CD14-positive monocyte (primary cell): ENCODE measurements at regions not wholly inside any gene's neighbourhood (a gene's known extent, or its start where the extent isn't known, plus 50 kb on each side); places are given as distances from the start of the nearest gene placed in this dataset.

Experiments used
- DNase-seq, 3 donors: peaks; one replicate each; pipeline ENCODE4 v3.0.0-alpha.2; 2011 to 2022
- H2AFZ ChIP-seq: 2 replicates; pipeline ENCODE4 v1.6.0; 2012; ENCODE audit warnings: mild to moderate bottlenecking, low read depth, low read length, inconsistent platforms; ENCODE audit not compliant: insufficient read depth, poor library complexity, severe bottlenecking
- H3K27ac ChIP-seq, 2 donors: 1 replicate in 1 of 2; 2 replicates in 1 of 2; pipeline ENCODE4 v1.5.1; 2012 to 2013; ENCODE audit warnings: low read length in 2 of 2, control low read depth in 1 of 2, inconsistent platforms in 1 of 2, low read depth in 1 of 2, mild to moderate bottlenecking in 1 of 2
- H3K27me3 ChIP-seq, 2 donors: one replicate each; pipeline versions ENCODE4 v1.6.0 to v1.6.1; 2011 to 2013; ENCODE audit warnings: low read length in 2 of 2; ENCODE audit not compliant: control insufficient read depth in 2 of 2, insufficient read depth in 2 of 2
- H3K36me3 ChIP-seq, 2 donors: replicated peaks in 1 of 2; 1 replicate in 1 of 2; 2 replicates in 1 of 2; pipeline versions ENCODE4 v1.5.1 to v1.6.1; 2012 to 2013; ENCODE audit warnings: low read length in 2 of 2, control low read depth in 1 of 2, inconsistent platforms in 1 of 2, mild to moderate bottlenecking in 1 of 2; ENCODE audit not compliant: insufficient read depth in 2 of 2, control insufficient read depth in 1 of 2
- H3K4me1 ChIP-seq, 2 donors: 1 replicate in 1 of 2; 2 replicates in 1 of 2; pipeline versions ENCODE4 v1.5.1 to v1.6.1; 2012 to 2013; ENCODE audit warnings: low read length in 2 of 2, control low read depth in 1 of 2, inconsistent platforms in 1 of 2, mild to moderate bottlenecking in 1 of 2, moderate library complexity in 1 of 2; ENCODE audit not compliant: insufficient read depth in 2 of 2, control insufficient read depth in 1 of 2
- H3K4me2 ChIP-seq: replicated peaks from 2 replicates; pipeline ENCODE3; 2012; ENCODE audit warnings: low read length, moderate library complexity, mild to moderate bottlenecking; ENCODE audit not compliant: poor library complexity, severe bottlenecking; ENCODE audit errors: extremely low read depth
- H3K4me3 ChIP-seq, 3 experiments: fragments of 200-600 bp in 1 of 3; sonication (generic) in 1 of 3; replicated peaks in 1 of 3; 1 replicate in 2 of 3; 2 replicates in 1 of 3; pipeline ENCODE4 v1.5.1; 2011 to 2013; ENCODE audit warnings: low read length in 3 of 3, mild to moderate bottlenecking in 3 of 3, control low read depth in 2 of 3, low read depth in 2 of 3, inconsistent platforms in 1 of 3, moderate library complexity in 1 of 3
- H3K79me2 ChIP-seq: 2 replicates; pipeline ENCODE4 v1.6.0; 2012; ENCODE audit warnings: mild to moderate bottlenecking, control low read depth, inconsistent platforms, low read length, moderate library complexity; ENCODE audit not compliant: insufficient read depth
- H3K9ac ChIP-seq: 2 replicates; pipeline ENCODE4 v1.6.0; 2017; ENCODE audit warnings: low read length, mild to moderate bottlenecking; ENCODE audit not compliant: insufficient read depth, poor library complexity, severe bottlenecking
- H3K9me3 ChIP-seq, 2 donors: replicated peaks in 1 of 2; 1 replicate in 1 of 2; 2 replicates in 1 of 2; pipeline versions ENCODE4 v1.5.1 to v1.6.1; 2012 to 2013; ENCODE audit warnings: low read length in 2 of 2, control low read depth in 1 of 2; ENCODE audit not compliant: control insufficient read depth in 1 of 2, insufficient read depth in 1 of 2
- H4K20me1 ChIP-seq: 2 replicates; pipeline ENCODE4 v1.6.0; 2012; ENCODE audit warnings: mild to moderate bottlenecking, low read length, control low read depth, moderate library complexity; ENCODE audit not compliant: insufficient read depth
- H3K27ac Mint-ChIP-seq, 7 donors: one replicate each; pipeline ENCODE4 v1.8.0; 2020; ENCODE audit warnings: mild to moderate bottlenecking in 7 of 7, mixed read lengths in 7 of 7, moderate library complexity in 6 of 7, inconsistent platforms in 2 of 7
- H3K27me3 Mint-ChIP-seq, 3 donors: one replicate each; pipeline ENCODE4 v1.8.0; 2021 to 2022; ENCODE audit warnings: low read depth in 3 of 3, mild to moderate bottlenecking in 3 of 3, mixed read lengths in 3 of 3, moderate library complexity in 3 of 3, inconsistent platforms in 1 of 3
- H3K36me3 Mint-ChIP-seq, 2 donors: one replicate each; pipeline ENCODE4 v1.8.0; 2020; ENCODE audit warnings: mixed read lengths in 2 of 2, inconsistent platforms in 1 of 2, mild to moderate bottlenecking in 1 of 2
- H3K4me1 Mint-ChIP-seq: one replicate; pipeline ENCODE4 v1.8.0; 2020; ENCODE audit warnings: mild to moderate bottlenecking, mixed read lengths
- H3K4me3 Mint-ChIP-seq, 2 donors: one replicate each; pipeline ENCODE4 v1.8.0; 2020; ENCODE audit warnings: mild to moderate bottlenecking in 2 of 2, mixed read lengths in 2 of 2, moderate library complexity in 1 of 2
- H3K9me3 Mint-ChIP-seq, 7 donors: one replicate each; pipeline ENCODE4 v1.8.0; 2020 to 2022; ENCODE audit warnings: mixed read lengths in 7 of 7, mild to moderate bottlenecking in 6 of 7, moderate library complexity in 6 of 7, inconsistent platforms in 2 of 7
- WGBS: methylation state at CpG from one replicate; pipeline ENCODE4 v1.1.5; 2013; ENCODE audit warnings: missing lambda C conversion rate; ENCODE audit not compliant: insufficient coverage; 5-methylcytosine and 5-hydroxymethylcytosine counted together
- intact Hi-C, 2 donors: fragments of 100-400 bp; cut with micrococcal nuclease; formaldehyde crosslinking; loops; one replicate each; pipeline versions ENCODE4 v1.15.0 to v1.15.1; 2023
- TF ChIP-seq, protein P1 (sequence below): fragments of 200-600 bp; IDR thresholded peaks from one replicate; pipeline ENCODE4 v1.8.0; 2022; ENCODE audit warnings: antibody characterized with exemption, mild to moderate bottlenecking

DNA sequence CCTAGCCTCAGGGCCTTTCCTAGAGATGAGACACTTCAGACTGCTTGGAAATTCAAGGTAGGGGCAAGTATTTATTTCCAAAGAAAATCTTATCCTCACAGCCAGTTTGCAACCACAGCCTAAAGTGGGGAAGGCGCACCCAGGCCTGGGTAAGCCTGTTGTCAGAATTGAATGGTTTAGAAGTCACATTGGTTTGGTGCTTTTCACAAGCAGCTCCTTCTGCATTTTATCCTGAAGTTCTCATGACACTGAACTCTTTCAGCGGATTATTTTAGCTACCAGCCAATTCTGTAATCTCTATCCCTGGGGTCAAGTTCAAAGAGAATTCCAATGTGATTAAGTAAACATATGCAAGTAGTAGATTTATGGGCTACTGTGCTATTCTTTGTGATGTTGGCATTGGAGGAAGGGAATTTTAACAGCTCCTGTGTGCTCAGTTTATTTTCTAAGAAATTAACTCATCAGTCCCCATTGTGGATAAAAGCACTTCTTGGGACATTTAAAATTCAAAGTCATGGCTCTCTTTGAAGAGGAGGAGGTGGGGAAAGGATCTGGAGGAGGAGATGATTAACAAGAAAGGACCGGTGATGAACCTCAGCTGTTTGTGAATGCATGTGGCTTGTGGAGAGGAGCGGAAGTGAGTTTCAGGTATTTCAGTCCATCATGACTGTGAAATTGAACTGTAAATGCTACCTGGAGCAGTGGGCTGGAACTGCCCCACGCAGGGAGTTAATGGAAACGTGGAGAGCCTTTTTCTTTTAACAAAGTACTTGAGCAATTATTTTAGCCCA, 90.2 kb upstream of the CACUL1 start:
- Histone ChIP-seq H3K4me2 (no peak overlapping the region), H3K4me1 (no peaks in the 10 kb centered on the region), H3K27ac (no peak overlapping the region), H3K4me3 (no peak overlapping the region), H2AFZ (no peak overlapping the region), H3K27me3 (no peaks in the 10 kb centered on the region), H3K9ac (no peak overlapping the region), H3K9me3 (no peaks in the 10 kb centered on the region), H3K36me3 (no peaks in the 10 kb centered on the region), H4K20me1 (no peaks in the 10 kb centered on the region), H3K79me2 (no peaks in the 10 kb centered on the region)
- no peak overlapping the region for H3K27ac Mint-ChIP-seq
- 85% methylated on average over 4 of the region's 6 CpGs for WGBS
- no peak for DNase-seq
- H3K4me3 Mint-ChIP-seq: no peak overlapping the region
- TF ChIP-seq, protein P1, sequence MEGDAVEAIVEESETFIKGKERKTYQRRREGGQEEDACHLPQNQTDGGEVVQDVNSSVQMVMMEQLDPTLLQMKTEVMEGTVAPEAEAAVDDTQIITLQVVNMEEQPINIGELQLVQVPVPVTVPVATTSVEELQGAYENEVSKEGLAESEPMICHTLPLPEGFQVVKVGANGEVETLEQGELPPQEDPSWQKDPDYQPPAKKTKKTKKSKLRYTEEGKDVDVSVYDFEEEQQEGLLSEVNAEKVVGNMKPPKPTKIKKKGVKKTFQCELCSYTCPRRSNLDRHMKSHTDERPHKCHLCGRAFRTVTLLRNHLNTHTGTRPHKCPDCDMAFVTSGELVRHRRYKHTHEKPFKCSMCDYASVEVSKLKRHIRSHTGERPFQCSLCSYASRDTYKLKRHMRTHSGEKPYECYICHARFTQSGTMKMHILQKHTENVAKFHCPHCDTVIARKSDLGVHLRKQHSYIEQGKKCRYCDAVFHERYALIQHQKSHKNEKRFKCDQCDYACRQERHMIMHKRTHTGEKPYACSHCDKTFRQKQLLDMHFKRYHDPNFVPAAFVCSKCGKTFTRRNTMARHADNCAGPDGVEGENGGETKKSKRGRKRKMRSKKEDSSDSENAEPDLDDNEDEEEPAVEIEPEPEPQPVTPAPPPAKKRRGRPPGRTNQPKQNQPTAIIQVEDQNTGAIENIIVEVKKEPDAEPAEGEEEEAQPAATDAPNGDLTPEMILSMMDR: no peak
- no peaks in the 10 kb centered on the region for H3K36me3 Mint-ChIP-seq
- H3K4me1 Mint-ChIP-seq: peaks cover 4% of the 10 kb centered on the region
- H3K9me3 Mint-ChIP-seq: peaks cover 0 to 13% (median 2%) of the 10 kb centered on the region in 7 donors
- intact Hi-C loops: no loop called here
- H3K27me3 Mint-ChIP-seq: peaks cover 2 to 6% (median 4%) of the 10 kb centered on the region in 3 donors

DNA sequence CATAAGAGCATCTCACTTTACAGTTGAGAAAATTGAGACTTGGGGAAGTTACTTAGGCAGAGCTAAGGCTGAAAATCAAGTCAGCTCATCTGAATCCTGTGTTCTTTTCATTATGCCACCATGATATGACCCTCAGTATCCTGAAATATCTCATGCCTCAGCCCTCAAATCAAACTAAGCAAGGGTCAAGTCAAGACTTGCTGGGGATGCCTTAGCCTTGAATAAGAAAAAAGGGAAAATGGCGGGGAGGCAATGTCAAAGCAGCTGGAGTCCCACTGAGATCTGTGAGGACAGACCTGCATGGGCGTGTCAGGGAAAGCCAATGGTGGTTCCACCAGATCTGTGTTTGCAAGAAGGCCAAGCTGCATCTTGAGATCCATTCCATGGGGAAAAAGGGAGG, 91.0 kb upstream of the CACUL1 start:
- H3K4me2 ChIP-seq: no peak overlapping the region
- Mint-ChIP-seq H3K4me1 (peaks cover 3% of the 10 kb centered on the region), H3K4me3 (no peak overlapping the region), H3K9me3 (peaks cover 0 to 9% (median 2%) of the 10 kb centered on the region in 7 donors), H3K36me3 (no peaks in the 10 kb centered on the region), H3K27ac (peak overlapping the region in 1 of 7 donors; percentile 39), H3K27me3 (peaks cover 2 to 6% (median 4%) of the 10 kb centered on the region in 3 donors)
- DNase-seq: no peak
- no peaks in the 10 kb centered on the region for H4K20me1 ChIP-seq
- no peak overlapping the region for H3K9ac ChIP-seq
- peaks cover 1 to 2% of the 10 kb centered on the region in 2 donors for H3K4me1 ChIP-seq
- H3K9me3 ChIP-seq: no peaks in the 10 kb centered on the region
- intact Hi-C loops: no loop called here
- WGBS: 84% methylated on average over 2 of the region's 2 CpGs
- H3K79me2 ChIP-seq: no peaks in the 10 kb centered on the region
- H3K36me3 ChIP-seq: no peaks in the 10 kb centered on the region
- H3K27ac ChIP-seq: no peak overlapping the region
- H3K27me3 ChIP-seq: no peaks in the 10 kb centered on the region
- H3K4me3 ChIP-seq: no peak overlapping the region
- no peak overlapping the region for H2AFZ ChIP-seq
- TF ChIP-seq, protein P1: no peak
